Central memory CD8-positive, alpha-beta T cell (primary cell): ENCODE measurements at regions not wholly inside any gene's neighbourhood (a gene's known extent, or its start where the extent isn't known, plus 50 kb on each side); places are given as distances from the start of the nearest gene placed in this dataset.

Experiments used
- ATAC-seq: fragments of 150-1000 bp; cut with Tn5 transposase; replicated peaks from 2 replicates; pipeline ENCODE4 v1.10.0; 2022; ENCODE audit warnings: mild to moderate bottlenecking, moderate FRiP score, moderate number of reproducible peaks; ENCODE audit not compliant: poor library complexity, severe bottlenecking; ENCODE audit errors: extremely low read depth
- DNase-seq, 2 donors: peaks; one replicate each; pipeline ENCODE4 v3.0.0; 2021; ENCODE audit warnings: low spot score in 2 of 2
- H3K27ac Mint-ChIP-seq: one replicate; pipeline ENCODE4 v1.8.0; 2022; ENCODE audit warnings: low read depth, mild to moderate bottlenecking, moderate library complexity, mixed read lengths
- H3K27me3 Mint-ChIP-seq: one replicate; pipeline ENCODE4 v1.8.0; 2022; ENCODE audit warnings: mixed read lengths
- H3K36me3 Mint-ChIP-seq: one replicate; pipeline ENCODE4 v1.8.0; 2022; ENCODE audit warnings: mild to moderate bottlenecking, moderate library complexity, mixed read lengths; ENCODE audit not compliant: insufficient read depth
- H3K4me1 Mint-ChIP-seq: one replicate; pipeline ENCODE4 v1.8.0; 2022; ENCODE audit warnings: mixed read lengths
- H3K4me3 Mint-ChIP-seq: one replicate; pipeline ENCODE4 v1.8.0; 2022; ENCODE audit warnings: mild to moderate bottlenecking, moderate library complexity, mixed read lengths
- H3K9me3 Mint-ChIP-seq: one replicate; pipeline ENCODE4 v1.8.0; 2022; ENCODE audit warnings: mixed read lengths

GRCh38 chr6:29999416-29999815 is 57.1 kb downstream of the HLA-A start:
- ATAC-seq (no peak), DNase-seq (no peak)
- Mint-ChIP-seq H3K27me3 (peaks cover 14% of the 10 kb centered on the region), H3K4me1 (peaks cover 12% of the 10 kb centered on the region), H3K4me3 (no peak overlapping the region), H3K27ac (no peak overlapping the region), H3K36me3 (no peaks in the 10 kb centered on the region), H3K9me3 (no peaks in the 10 kb centered on the region)

GRCh38 chr6:30000156-30000791 is 57.9 kb downstream of the HLA-A start:
- DNase-seq (no peak), ATAC-seq (no peak)
- Mint-ChIP-seq H3K4me1 (peaks cover 12% of the 10 kb centered on the region), H3K36me3 (no peaks in the 10 kb centered on the region), H3K27me3 (peaks cover 15% of the 10 kb centered on the region), H3K27ac (no peak overlapping the region), H3K4me3 (no peak overlapping the region), H3K9me3 (no peaks in the 10 kb centered on the region)

GRCh38 chr6:30002871-30003270 is 58.2 kb upstream of the POLR1H start:
- Mint-ChIP-seq H3K9me3 (no peaks in the 10 kb centered on the region), H3K27ac (no peak overlapping the region), H3K27me3 (peaks cover 33% of the 10 kb centered on the region), H3K4me1 (peaks cover 34% of the 10 kb centered on the region), H3K36me3 (peaks cover 2% of the 10 kb centered on the region), H3K4me3 (no peak overlapping the region)
- DNase-seq: no peak
- no peak for ATAC-seq

DNA sequence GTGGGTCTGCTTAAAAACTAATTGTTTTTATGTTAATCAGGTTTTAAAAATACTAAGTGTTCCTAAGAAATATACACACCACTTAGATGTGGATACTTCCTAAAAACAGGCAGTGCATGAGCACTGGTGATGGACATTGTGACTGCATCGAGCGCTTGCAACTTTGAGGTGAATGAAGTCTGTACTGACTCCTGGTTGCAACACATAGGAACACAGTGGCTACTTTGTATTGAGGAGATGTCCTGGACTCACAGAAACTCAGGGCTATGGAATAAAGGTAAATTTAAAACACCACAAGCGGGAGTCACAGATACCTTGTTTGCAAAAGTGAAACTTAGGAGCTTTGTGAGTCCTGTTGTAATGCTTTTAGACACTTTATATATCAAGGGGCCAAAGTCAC is 55.6 kb upstream of the POLR1H start:
- H3K36me3 Mint-ChIP-seq: peaks cover 8% of the 10 kb centered on the region
- H3K4me3 Mint-ChIP-seq: peak overlapping the region; percentile 80
- peaks cover 24% of the 10 kb centered on the region for H3K4me1 Mint-ChIP-seq
- peaks cover 52% of the 10 kb centered on the region for H3K27me3 Mint-ChIP-seq
- no peak for ATAC-seq
- DNase-seq: no peak
- H3K9me3 Mint-ChIP-seq: no peaks in the 10 kb centered on the region
- peak overlapping the region; percentile 64 for H3K27ac Mint-ChIP-seq

DNA sequence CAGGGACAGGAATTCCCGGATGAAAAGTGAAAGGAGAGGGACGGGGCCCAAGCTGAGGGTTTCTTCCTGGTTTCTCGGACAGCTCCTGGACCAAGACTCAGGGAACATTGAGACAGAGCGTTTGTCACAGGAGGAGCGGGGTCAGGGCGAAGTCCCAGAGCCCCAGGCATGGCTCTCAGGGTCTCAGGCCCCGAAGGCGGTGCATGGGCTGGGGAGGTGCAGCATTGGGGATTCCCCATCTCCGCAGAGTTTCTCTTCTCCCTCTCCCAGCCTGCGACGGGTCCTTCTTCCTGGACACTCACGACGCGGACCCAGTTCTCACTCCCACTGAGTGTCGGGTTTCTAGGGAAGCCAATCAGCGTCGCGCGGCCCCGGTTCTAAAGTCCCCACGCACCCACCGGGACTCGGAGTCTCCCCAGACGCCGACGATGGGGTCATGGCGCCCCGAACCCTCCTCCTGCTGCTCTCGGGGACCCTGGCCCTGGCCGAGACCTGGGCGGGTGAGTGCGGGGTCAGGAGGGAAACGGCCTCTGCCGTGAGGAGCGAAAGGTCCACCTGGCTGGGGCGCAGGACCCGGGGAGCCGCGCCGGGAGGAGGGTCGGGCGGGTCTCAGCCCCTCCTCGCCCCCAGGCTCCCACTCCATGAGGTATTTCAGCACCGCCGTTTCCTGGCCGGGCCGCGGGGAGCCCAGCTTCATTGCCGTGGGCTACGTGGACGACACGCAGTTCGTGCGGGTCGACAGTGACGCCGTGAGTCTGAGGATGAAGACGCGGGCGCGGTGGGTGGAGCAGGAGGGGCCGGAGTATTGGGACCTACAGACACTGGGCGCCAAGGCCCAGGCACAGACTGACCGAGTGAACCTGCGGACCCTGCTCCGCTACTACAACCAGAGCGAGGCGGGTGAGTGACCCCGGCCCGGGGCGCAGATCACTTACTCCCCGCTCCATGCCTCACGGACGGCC is 54.6 kb upstream of the POLR1H start:
- ATAC-seq (peak; percentile 43), DNase-seq (no peak)
- peaks cover 23% of the 10 kb centered on the region for H3K4me1 Mint-ChIP-seq

DNA sequence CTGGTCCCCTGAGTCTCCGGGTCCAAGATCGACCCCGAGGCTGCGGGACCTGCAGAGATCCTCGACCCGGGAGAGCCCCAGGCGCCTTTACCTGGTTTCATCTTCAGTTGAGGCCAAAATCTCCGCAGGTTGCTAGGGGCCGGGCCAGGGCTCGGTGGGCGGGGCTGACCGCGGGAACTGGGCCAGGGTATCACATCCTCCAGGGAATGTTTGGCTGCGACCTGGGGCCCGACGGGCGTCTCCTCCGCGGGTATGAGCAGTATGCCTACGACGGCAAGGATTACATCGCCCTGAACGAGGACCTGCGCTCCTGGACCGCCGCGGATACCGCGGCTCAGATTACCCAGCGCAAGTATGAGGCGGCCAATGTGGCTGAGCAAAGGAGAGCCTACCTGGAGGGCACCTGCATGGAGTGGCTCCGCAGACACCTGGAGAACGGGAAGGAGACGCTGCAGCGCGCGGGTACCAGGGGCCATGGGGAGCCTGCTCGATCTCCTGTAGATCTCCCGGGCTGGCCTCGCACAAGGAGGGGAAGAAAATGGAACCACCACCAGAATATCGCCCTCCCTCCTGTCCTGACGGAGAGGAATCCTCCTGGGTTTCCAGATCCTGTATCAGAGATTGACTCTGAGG is 53.8 kb upstream of the POLR1H start:
- Mint-ChIP-seq H3K4me1 (peaks cover 23% of the 10 kb centered on the region), H3K9me3 (no peaks in the 10 kb centered on the region), H3K4me3 (peak overlapping the region; percentile 80), H3K27me3 (peaks cover 59% of the 10 kb centered on the region), H3K36me3 (peaks cover 8% of the 10 kb centered on the region), H3K27ac (no peak overlapping the region)
- ATAC-seq (peak; percentile 19), DNase-seq (no peak)

More for the DNA sequence above, 54.6 kb upstream of the POLR1H start:
- H3K36me3 Mint-ChIP-seq: peaks cover 8% of the 10 kb centered on the region
- peak overlapping the region; percentile 80 for H3K4me3 Mint-ChIP-seq
- H3K27me3 Mint-ChIP-seq: peaks cover 59% of the 10 kb centered on the region
- H3K27ac Mint-ChIP-seq: peak overlapping the region; percentile 64
- H3K9me3 Mint-ChIP-seq: no peaks in the 10 kb centered on the region

DNA sequence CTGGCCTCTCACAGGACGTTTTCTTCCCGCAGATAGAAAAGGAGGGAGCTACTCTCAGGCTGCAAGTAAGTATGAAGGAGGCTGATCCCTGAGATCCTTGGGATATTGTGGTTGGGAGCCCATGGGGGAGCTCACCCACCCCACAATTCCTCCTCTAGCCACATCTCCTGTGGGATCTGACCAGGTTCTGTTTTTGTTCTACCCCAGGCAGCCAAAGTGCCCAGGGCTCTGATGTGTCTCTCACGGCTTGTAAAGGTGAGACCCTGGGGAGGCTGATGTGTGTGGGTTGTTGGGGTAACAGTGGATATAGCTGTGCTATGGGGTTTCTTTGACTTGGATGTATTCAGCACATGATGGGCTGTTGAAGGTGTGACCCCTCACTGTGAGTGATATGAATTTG is 52.0 kb upstream of the POLR1H start:
- H3K27ac Mint-ChIP-seq: no peak overlapping the region
- DNase-seq: no peak
- ATAC-seq: no peak
- peaks cover 12% of the 10 kb centered on the region for H3K36me3 Mint-ChIP-seq
- no peaks in the 10 kb centered on the region for H3K9me3 Mint-ChIP-seq
- H3K4me3 Mint-ChIP-seq: no peak overlapping the region
- H3K4me1 Mint-ChIP-seq: peaks cover 23% of the 10 kb centered on the region
- peaks cover 59% of the 10 kb centered on the region for H3K27me3 Mint-ChIP-seq
